HEK293T (cell line): ENCODE measurements at regions not wholly inside any gene's neighbourhood (a gene's known extent, or its start where the extent isn't known, plus 50 kb on each side); places are given as distances from the start of the nearest gene placed in this dataset.

Source experiments
- ARNT ChIP-seq: fragments of 450-650 bp; IDR thresholded peaks from 2 replicates; pipeline ENCODE4 v1.6.1; 2017; ENCODE audit warnings: mild to moderate bottlenecking
- CTBP1 ChIP-seq: fragments of 450-650 bp; IDR thresholded peaks from 2 replicates; pipeline ENCODE4 v1.6.1; 2016; ENCODE audit warnings: borderline replicate concordance
- ELF4 ChIP-seq: fragments of 450-650 bp; IDR thresholded peaks from 2 replicates; pipeline ENCODE4 v1.6.1; 2017; ENCODE audit warnings: antibody characterized with exemption
- FOXA1 ChIP-seq: fragments of 450-650 bp; IDR thresholded peaks from 2 replicates; pipeline ENCODE4 v1.6.1; 2016; ENCODE audit warnings: mild to moderate bottlenecking
- FOXK2 ChIP-seq: fragments of 450-650 bp; IDR thresholded peaks from 2 replicates; pipeline ENCODE4 v1.6.1; 2016; ENCODE audit warnings: mild to moderate bottlenecking
- L3MBTL2 ChIP-seq: fragments of 450-650 bp; conservative IDR thresholded peaks from 2 replicates; pipeline ENCODE4 v1.6.1; 2016; ENCODE audit warnings: mild to moderate bottlenecking
- NFRKB ChIP-seq: fragments of 450-650 bp; IDR thresholded peaks from 2 replicates; pipeline ENCODE4 v1.6.1; 2016; ENCODE audit warnings: mild to moderate bottlenecking, moderate library complexity
- SP1 ChIP-seq: fragments of 450-650 bp; IDR thresholded peaks from 2 replicates; pipeline ENCODE4 v1.6.1; 2017
- SUZ12 ChIP-seq: fragments of 450-650 bp; IDR thresholded peaks from 2 replicates; pipeline ENCODE4 v1.6.1; 2016; ENCODE audit warnings: mild to moderate bottlenecking
- ZNF384 ChIP-seq: fragments of 450-650 bp; IDR thresholded peaks from 2 replicates; pipeline ENCODE4 v1.6.1; 2016
- TF ChIP-seq, protein P1 (sequence below): fragments of 450-650 bp; IDR thresholded peaks from 2 replicates; pipeline ENCODE4 v1.6.1; 2016

- TF ChIP-seq SUZ12 (no peak), ARNT (no peak), ZNF384 (no peak), ELF4 (no peak), CTBP1 (no peak), SP1 (no peak), FOXA1 (no peak), NFRKB (no peak), L3MBTL2 (no peak), FOXK2 (no peak)
- TF ChIP-seq, protein P1, sequence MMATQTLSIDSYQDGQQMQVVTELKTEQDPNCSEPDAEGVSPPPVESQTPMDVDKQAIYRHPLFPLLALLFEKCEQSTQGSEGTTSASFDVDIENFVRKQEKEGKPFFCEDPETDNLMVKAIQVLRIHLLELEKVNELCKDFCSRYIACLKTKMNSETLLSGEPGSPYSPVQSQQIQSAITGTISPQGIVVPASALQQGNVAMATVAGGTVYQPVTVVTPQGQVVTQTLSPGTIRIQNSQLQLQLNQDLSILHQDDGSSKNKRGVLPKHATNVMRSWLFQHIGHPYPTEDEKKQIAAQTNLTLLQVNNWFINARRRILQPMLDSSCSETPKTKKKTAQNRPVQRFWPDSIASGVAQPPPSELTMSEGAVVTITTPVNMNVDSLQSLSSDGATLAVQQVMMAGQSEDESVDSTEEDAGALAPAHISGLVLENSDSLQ, result no peak
Measured at GRCh38 chr1:83701355-83701754, 297.6 kb downstream of the TTLL7 start.
